ENCODE measurements at regions not wholly inside any gene's neighbourhood (a gene's known extent, or its start where the extent isn't known, plus 50 kb on each side); places are given as distances from the start of the nearest gene placed in this dataset.

DNA sequence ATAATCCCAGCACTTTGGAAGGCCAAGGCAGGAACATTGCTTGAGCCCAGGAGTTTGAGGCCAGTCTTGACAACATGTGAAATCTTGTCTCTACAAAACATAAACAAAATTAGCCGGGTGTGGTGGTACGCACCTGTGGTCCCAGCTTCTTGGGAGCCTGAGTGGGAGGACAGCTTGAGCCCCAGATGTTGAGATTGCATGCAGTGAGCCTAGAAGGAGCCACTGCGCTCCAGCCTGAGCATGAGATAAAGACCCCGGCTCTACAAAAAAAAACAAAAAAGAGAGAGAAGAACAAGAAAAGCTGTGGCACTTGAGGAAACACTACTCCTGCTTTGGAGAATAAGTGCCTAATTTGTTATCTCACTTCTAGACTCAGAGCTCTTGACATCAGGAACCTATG is 146.6 kb downstream of the GLUL start:
- no peak overlapping the region for H2BK12ac ChIP-seq (ENCODE audit: insufficient read length, low read depth, low read length)
- no peaks in the 10 kb centered on the region for H3K9me3 ChIP-seq (ENCODE audit: control insufficient read depth, low read depth, low read length)
- H2BK120ac ChIP-seq (ENCODE audit: low read depth, low read length, poor library complexity, severe bottlenecking) = no peak overlapping the region
- no peaks in the 10 kb centered on the region for H4K20me1 ChIP-seq (ENCODE audit: control insufficient read depth, insufficient read depth, insufficient read length)
- H3K4me3 Mint-ChIP-seq = no peak overlapping the region
- TF ChIP-seq, protein P1, sequence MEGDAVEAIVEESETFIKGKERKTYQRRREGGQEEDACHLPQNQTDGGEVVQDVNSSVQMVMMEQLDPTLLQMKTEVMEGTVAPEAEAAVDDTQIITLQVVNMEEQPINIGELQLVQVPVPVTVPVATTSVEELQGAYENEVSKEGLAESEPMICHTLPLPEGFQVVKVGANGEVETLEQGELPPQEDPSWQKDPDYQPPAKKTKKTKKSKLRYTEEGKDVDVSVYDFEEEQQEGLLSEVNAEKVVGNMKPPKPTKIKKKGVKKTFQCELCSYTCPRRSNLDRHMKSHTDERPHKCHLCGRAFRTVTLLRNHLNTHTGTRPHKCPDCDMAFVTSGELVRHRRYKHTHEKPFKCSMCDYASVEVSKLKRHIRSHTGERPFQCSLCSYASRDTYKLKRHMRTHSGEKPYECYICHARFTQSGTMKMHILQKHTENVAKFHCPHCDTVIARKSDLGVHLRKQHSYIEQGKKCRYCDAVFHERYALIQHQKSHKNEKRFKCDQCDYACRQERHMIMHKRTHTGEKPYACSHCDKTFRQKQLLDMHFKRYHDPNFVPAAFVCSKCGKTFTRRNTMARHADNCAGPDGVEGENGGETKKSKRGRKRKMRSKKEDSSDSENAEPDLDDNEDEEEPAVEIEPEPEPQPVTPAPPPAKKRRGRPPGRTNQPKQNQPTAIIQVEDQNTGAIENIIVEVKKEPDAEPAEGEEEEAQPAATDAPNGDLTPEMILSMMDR (conservative IDR thresholded peaks at IDR 0.05) = no peak
- no peaks in the 10 kb centered on the region for H3K79me1 ChIP-seq (ENCODE audit: insufficient read depth, low read depth, low read length, poor library complexity, severe bottlenecking)
- H2AK5ac ChIP-seq (ENCODE audit: insufficient read length, low read length) = no peak overlapping the region
- no CpG with 5 or more reads among the region's 4 CpGs for WGBS (ENCODE audit: extremely low coverage, insufficient read length, low lambda C conversion rate)
- DNase-seq = no peak
- H3K9me3 Mint-ChIP-seq = no peaks in the 10 kb centered on the region
- H3K18ac ChIP-seq (ENCODE audit: insufficient read length, low read depth, low read length) = no peak overlapping the region
- no peak overlapping the region for H3K27ac ChIP-seq (ENCODE audit: insufficient read length, low read depth, low read length)
- H3T11ph ChIP-seq (ENCODE audit: low read length) = no peak overlapping the region
- H3K27me3 ChIP-seq (ENCODE audit: insufficient read depth, low read length) = no peaks in the 10 kb centered on the region
- H4K5ac ChIP-seq (ENCODE audit: insufficient read length, low read depth, low read length) = no peak overlapping the region
- no peaks in the 10 kb centered on the region; the same call in 1 of the 2 replicates for H3K4me1 ChIP-seq (ENCODE audit: insufficient read depth, low read length)
- no peaks in the 10 kb centered on the region for H3K79me2 ChIP-seq (ENCODE audit: insufficient read depth, low read length)
- H3K4me2 ChIP-seq (ENCODE audit: insufficient read depth, insufficient read length, low read length) = no peak overlapping the region
- H3K4ac ChIP-seq (ENCODE audit: low read depth, low read length) = no peak overlapping the region
- H3K27me3 Mint-ChIP-seq (ENCODE audit: low read depth) = peaks cover 5% of the 10 kb centered on the region; the same call in 1 of the 2 replicates
- H2BK15ac ChIP-seq (ENCODE audit: low read depth, low read length) = no peak overlapping the region
- H3K23ac ChIP-seq (ENCODE audit: insufficient read length, low read depth, low read length) = no peak overlapping the region
- no peak overlapping the region for H3K14ac ChIP-seq (ENCODE audit: insufficient read depth, low read length)
- H4K8ac ChIP-seq (replicated peaks; ENCODE audit: insufficient read length, low read depth, low read length) = no peak overlapping the region
- H3K36me3 Mint-ChIP-seq (ENCODE audit: insufficient read depth in 1 of 3, low read depth in 3 of 3) = no peaks in the 10 kb centered on the region; a peak in 1 of 7 replicates
- peaks cover 2 to 11% of the 10 kb centered on the region in 2 experiments; a peak in 2 of 4 replicates for H3K4me1 Mint-ChIP-seq
- H3K23me2 ChIP-seq (ENCODE audit: insufficient read length, low read depth, low read length, poor library complexity, severe bottlenecking) = peaks cover 2% of the 10 kb centered on the region
- H3K27ac Mint-ChIP-seq = 0 out of 7 replicates have a peak overlapping the region, but pooled peaks of 1 of the 3 experiments have one; percentile 61
- H3K56ac ChIP-seq (ENCODE audit: insufficient read length, low read depth, low read length) = no peak overlapping the region
- H3K9ac ChIP-seq (ENCODE audit: extremely low read depth, insufficient read length, low read length) = no peak overlapping the region
- no peak overlapping the region for H2BK5ac ChIP-seq (ENCODE audit: insufficient read length, low read length)
- no peak overlapping the region for H2AFZ ChIP-seq (ENCODE audit: low read length)
- no peak overlapping the region for H2BK20ac ChIP-seq (ENCODE audit: low read depth, low read length, poor library complexity, severe bottlenecking)
- no peak overlapping the region for H4K91ac ChIP-seq (ENCODE audit: insufficient read length, low read depth, low read length)

All from H9 (cell line).